Smooth muscle cell (in vitro differentiated cells): ENCODE measurements at regions not wholly inside any gene's neighbourhood (a gene's known extent, or its start where the extent isn't known, plus 50 kb on each side); places are given as distances from the start of the nearest gene placed in this dataset.

Experiments
- DNase-seq: peaks from one replicate; lab custom pipeline; 2025; ENCODE audit not compliant: unreplicated experiment; lab: John Stamatoyannopoulos, UW
- H2AFZ ChIP-seq: fragments of 200-600 bp; sonication (generic); 2 replicates; pipeline ENCODE4 v1.6.0; 2016; ENCODE audit warnings: antibody characterized with exemption, low read depth, mild to moderate bottlenecking
- H3F3A ChIP-seq: fragments of 200-600 bp; sonication (generic); 2 replicates; pipeline ENCODE4 v1.6.0; 2017; ENCODE audit warnings: antibody characterized with exemption, low read depth
- H3K27ac ChIP-seq: fragments of 200-600 bp; sonication (generic); 2 replicates; pipeline ENCODE4 v1.5.1; 2016; ENCODE audit warnings: low read depth, mild to moderate bottlenecking
- H3K27me3 ChIP-seq: fragments of 200-600 bp; sonication (generic); 2 replicates; pipeline ENCODE4 v1.6.1; 2016; ENCODE audit warnings: low read depth, mild to moderate bottlenecking
- H3K36me3 ChIP-seq: fragments of 200-600 bp; sonication (generic); 2 replicates; pipeline ENCODE4 v1.5.1; 2016; ENCODE audit warnings: low read depth
- H3K4me1 ChIP-seq: fragments of 200-600 bp; sonication (generic); 2 replicates; pipeline ENCODE4 v1.5.1; 2016; ENCODE audit warnings: low read depth
- H3K4me2 ChIP-seq: fragments of 200-600 bp; sonication (generic); 2 replicates; pipeline ENCODE4 v1.6.0; 2016; ENCODE audit warnings: mild to moderate bottlenecking
- H3K4me3 ChIP-seq: fragments of 200-600 bp; sonication (generic); 2 replicates; pipeline ENCODE4 v1.5.1; 2016; ENCODE audit warnings: mild to moderate bottlenecking
- H3K79me2 ChIP-seq: fragments of 200-600 bp; sonication (generic); 2 replicates; pipeline ENCODE4 v1.6.0; 2016; ENCODE audit warnings: low read depth, mild to moderate bottlenecking
- H3K9ac ChIP-seq: fragments of 200-600 bp; sonication (generic); 2 replicates; pipeline ENCODE4 v1.6.0; 2016; ENCODE audit warnings: low read depth
- H3K9me3 ChIP-seq: fragments of 200-600 bp; sonication (generic); replicated peaks from 2 replicates; pipeline ENCODE4 v1.5.1; 2016; ENCODE audit warnings: low read depth
- H4K20me1 ChIP-seq: fragments of 200-600 bp; sonication (generic); 2 replicates; pipeline ENCODE4 v1.6.0; 2016; ENCODE audit warnings: low read depth
- WGBS: methylation state at CpG from one replicate; pipeline ENCODE4 v1.1.7; 2016; ENCODE audit warnings: low lambda C conversion rate; 5-methylcytosine and 5-hydroxymethylcytosine counted together
- TF ChIP-seq, protein P1 (sequence below): fragments of 200-600 bp; sonication (generic); IDR thresholded peaks from 2 replicates; pipeline ENCODE4 v1.5.1; 2017; ENCODE audit warnings: borderline replicate concordance, mild to moderate bottlenecking, antibody characterized with exemption; ENCODE audit not compliant: insufficient read depth, poor library complexity, severe bottlenecking

DNA sequence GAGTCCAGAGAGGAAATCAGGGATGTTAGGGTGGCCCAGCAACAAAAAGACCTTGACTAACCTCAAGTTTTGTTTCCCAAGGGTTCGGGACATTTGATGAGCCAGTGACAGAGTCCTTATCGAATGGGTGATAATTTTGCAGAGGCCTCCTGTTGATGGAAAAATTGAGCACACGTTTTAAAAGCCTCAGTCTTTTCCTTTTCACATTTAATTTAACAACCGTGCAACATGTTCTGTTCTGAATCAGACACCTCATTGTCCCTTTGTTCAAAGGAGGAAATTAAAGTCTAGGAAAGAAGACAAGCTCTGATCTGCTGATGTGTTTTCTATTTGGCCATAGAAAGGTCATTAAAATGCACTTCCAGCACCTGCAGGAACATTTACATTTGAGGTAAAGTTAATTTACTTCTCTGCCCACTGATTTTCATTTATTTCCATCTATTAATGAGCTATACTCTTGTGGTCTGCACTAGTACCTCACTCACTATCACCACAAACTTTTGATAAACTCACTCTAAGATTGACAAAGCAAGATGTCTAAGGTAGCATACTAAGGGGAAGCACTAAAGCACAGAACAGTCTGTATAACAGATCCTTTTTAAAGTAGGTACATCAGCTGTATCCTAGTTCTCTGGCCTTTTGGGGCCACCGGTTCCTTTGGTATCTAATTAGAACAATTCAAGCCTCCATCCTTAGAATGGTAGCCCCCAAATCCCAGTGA lies 147.0 kb downstream of the RPAP3 start:
- TF ChIP-seq, protein P1, sequence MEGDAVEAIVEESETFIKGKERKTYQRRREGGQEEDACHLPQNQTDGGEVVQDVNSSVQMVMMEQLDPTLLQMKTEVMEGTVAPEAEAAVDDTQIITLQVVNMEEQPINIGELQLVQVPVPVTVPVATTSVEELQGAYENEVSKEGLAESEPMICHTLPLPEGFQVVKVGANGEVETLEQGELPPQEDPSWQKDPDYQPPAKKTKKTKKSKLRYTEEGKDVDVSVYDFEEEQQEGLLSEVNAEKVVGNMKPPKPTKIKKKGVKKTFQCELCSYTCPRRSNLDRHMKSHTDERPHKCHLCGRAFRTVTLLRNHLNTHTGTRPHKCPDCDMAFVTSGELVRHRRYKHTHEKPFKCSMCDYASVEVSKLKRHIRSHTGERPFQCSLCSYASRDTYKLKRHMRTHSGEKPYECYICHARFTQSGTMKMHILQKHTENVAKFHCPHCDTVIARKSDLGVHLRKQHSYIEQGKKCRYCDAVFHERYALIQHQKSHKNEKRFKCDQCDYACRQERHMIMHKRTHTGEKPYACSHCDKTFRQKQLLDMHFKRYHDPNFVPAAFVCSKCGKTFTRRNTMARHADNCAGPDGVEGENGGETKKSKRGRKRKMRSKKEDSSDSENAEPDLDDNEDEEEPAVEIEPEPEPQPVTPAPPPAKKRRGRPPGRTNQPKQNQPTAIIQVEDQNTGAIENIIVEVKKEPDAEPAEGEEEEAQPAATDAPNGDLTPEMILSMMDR = no peak
- no peaks in the 10 kb centered on the region for H3K27me3 ChIP-seq
- DNase-seq = no peak
- H3K27ac ChIP-seq = no peak overlapping the region
- WGBS = 92% methylated on average over 5 of the region's 5 CpGs
- no peak overlapping the region for H3K4me3 ChIP-seq
- H4K20me1 ChIP-seq = no peaks in the 10 kb centered on the region
- H3K9me3 ChIP-seq = no peaks in the 10 kb centered on the region
- H2AFZ ChIP-seq = no peak overlapping the region
- no peak overlapping the region for H3K9ac ChIP-seq
- no peaks in the 10 kb centered on the region for H3K36me3 ChIP-seq
- no peak overlapping the region for H3K4me2 ChIP-seq
- no peaks in the 10 kb centered on the region for H3K4me1 ChIP-seq
- H3K79me2 ChIP-seq = no peaks in the 10 kb centered on the region
- H3F3A ChIP-seq = no peaks in the 10 kb centered on the region

- no peak overlapping the region for H2AFZ ChIP-seq
- H3K4me2 ChIP-seq = no peak overlapping the region
- no peak overlapping the region for H3K9ac ChIP-seq
- H3K4me3 ChIP-seq = no peak overlapping the region
- no peaks in the 10 kb centered on the region for H3K27me3 ChIP-seq
- 89% methylated on average over 5 of the region's 5 CpGs for WGBS
- H4K20me1 ChIP-seq = no peaks in the 10 kb centered on the region
- H3K36me3 ChIP-seq = no peaks in the 10 kb centered on the region
- no peaks in the 10 kb centered on the region for H3F3A ChIP-seq
- no peak for DNase-seq
- H3K9me3 ChIP-seq = no peaks in the 10 kb centered on the region
- H3K79me2 ChIP-seq = no peaks in the 10 kb centered on the region
- H3K4me1 ChIP-seq = no peaks in the 10 kb centered on the region
- H3K27ac ChIP-seq = no peak overlapping the region
- TF ChIP-seq, protein P1 = no peak
Observed at GRCh38 chr12:47557386-47557785, 148.4 kb downstream of the RPAP3 start.

DNA sequence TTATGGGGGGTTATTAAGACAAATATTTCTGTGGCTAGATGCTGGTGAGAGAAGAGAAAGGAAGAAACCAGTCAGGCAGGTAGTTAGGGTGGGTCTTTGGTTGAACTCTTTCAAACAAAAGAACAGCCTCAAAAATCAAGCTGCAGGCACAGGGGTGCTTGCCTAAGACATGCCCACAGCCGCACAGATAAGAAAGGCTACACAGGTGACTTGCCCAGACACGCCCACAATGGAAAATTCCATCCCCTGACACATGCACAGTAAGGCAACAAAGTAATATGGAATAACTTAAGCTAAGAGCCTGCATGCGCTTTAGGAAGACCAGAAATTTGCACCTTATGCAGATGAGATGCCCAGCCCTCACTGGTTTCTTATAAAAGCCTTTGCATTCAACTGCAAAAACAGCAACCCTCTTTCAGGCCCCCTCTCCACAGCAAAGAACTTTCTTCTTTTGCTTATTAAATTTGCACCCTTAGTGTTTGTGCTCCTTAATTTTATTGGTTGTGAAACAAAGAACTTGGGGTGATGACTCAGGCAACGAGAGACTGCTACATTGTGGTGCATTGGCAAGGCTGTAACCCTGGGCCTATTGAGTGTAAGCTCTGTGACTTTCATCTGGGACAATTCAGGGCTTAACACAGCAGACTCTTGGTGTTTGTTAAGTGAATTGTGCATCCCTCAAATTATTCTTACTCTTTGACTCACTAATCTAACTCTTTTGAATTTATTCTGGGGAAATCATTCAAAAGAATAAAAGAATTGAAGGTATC lies 149.4 kb downstream of the RPAP3 start:
- Histone ChIP-seq H3K27ac (no peak overlapping the region), H3K4me3 (no peak overlapping the region), H3K4me2 (no peak overlapping the region), H3K79me2 (no peaks in the 10 kb centered on the region), H3K36me3 (no peaks in the 10 kb centered on the region), H3K27me3 (no peaks in the 10 kb centered on the region), H2AFZ (no peak overlapping the region), H3K4me1 (no peaks in the 10 kb centered on the region), H3K9me3 (no peaks in the 10 kb centered on the region), H3K9ac (no peak overlapping the region), H3F3A (no peaks in the 10 kb centered on the region), H4K20me1 (no peaks in the 10 kb centered on the region)
- TF ChIP-seq, protein P1 = no peak
- no peak for DNase-seq
- 86% methylated on average over 4 of the region's 4 CpGs for WGBS
